H1 (cell line): ENCODE measurements at regions not wholly inside any gene's neighbourhood (a gene's known extent, or its start where the extent isn't known, plus 50 kb on each side); places are given as distances from the start of the nearest gene placed in this dataset.

Experiments used
- EGR1 ChIP-seq: IDR thresholded peaks from 2 replicates; pipeline ENCODE4 v1.6.1; 2011; ENCODE audit warnings: low read depth, low read length, borderline replicate concordance
- EP300 ChIP-seq, 2 experiments: IDR thresholded peaks; 1 replicate in 1 of 2; 2 replicates in 1 of 2; pipeline ENCODE4 v1.6.1; 2011 to 2012; ENCODE audit warnings: low read depth in 2 of 2, low read length in 2 of 2, mild to moderate bottlenecking in 2 of 2, borderline replicate concordance in 1 of 2, inconsistent platforms in 1 of 2, moderate library complexity in 1 of 2
- HDAC6 ChIP-seq: IDR thresholded peaks from one replicate; pipeline ENCODE4 v1.7.1; 2012; ENCODE audit warnings: low read depth, mild to moderate bottlenecking, inconsistent platforms, low read length, moderate library complexity
- JUND ChIP-seq: IDR thresholded peaks from 2 replicates; pipeline ENCODE4 v1.6.1; 2011; ENCODE audit warnings: mild to moderate bottlenecking, improper control_type of control experiment, low read length
- MAFK ChIP-seq: IDR thresholded peaks from 2 replicates; pipeline ENCODE4 v1.6.1; 2012; ENCODE audit warnings: low read depth, mild to moderate bottlenecking, improper control_type of control experiment, low read length
- POLR2A ChIP-seq, 2 experiments: IDR thresholded peaks; 1 replicate in 1 of 2; 2 replicates in 1 of 2; pipeline ENCODE4 v1.6.1; 2011; ENCODE audit warnings: low read depth in 2 of 2, low read length in 2 of 2, mild to moderate bottlenecking in 2 of 2; ENCODE audit errors: control extremely low read depth in 1 of 2
- RFX5 ChIP-seq: IDR thresholded peaks from 2 replicates; pipeline ENCODE4 v1.6.1; 2011; ENCODE audit warnings: low read depth, low read length, improper control_type of control experiment, borderline replicate concordance
- RXRA ChIP-seq: IDR thresholded peaks from 2 replicates; pipeline ENCODE4 v1.6.1; 2011; ENCODE audit warnings: low read depth, mild to moderate bottlenecking, low read length, moderate library complexity; ENCODE audit not compliant: insufficient read depth
- SRF ChIP-seq: IDR thresholded peaks from 2 replicates; pipeline ENCODE4 v1.6.1; 2011; ENCODE audit warnings: mild to moderate bottlenecking, low read depth, low read length, moderate library complexity

DNA sequence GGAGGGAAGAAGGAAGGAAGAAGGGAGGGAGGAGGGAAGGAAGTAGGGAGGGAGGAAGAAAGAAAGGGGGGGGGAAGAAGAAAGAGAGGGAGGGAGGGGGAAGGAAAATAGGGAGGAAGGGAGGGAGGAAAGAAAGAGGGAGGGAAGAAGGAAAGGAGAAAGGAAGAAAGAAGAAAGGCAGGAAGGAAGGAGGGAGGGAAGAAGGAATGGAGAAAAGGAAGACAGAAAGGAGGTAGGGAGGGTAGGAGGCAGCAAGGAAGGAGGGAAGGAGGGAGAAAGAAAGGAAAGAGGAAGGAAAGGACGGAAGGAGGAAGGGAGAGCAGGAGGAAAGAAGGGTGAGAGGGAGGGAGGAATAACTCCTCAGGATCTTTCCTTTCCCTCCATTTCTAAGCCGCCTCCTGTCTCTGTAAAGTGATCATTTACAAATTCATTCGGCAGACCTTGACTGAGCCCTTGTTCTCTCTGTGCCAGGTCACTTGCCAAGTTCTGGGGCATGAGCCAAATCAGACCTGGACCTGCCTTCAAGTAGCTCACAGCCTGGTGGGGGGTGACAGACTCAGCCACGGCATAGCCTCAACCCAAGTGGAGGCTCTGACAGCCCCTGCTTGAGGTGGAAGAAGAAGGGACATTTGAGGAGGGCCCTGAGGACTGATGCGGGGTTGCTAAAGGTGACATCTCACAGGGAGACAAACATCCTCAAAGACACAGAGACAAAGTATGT lies 69.0 kb upstream of the HRH2 start (continued):
- no peak for TF ChIP-seq EP300 (IDR thresholded peaks at IDR 0.05; ENCODE audit: borderline replicate concordance in 1 of 2, low read depth in 2 of 2, low read length in 2 of 2)
- TF ChIP-seq MAFK = no peak
- TF ChIP-seq RXRA = no peak
- TF ChIP-seq JUND = no peak
- TF ChIP-seq HDAC6 = no peak
- TF ChIP-seq EGR1 = no peak
- TF ChIP-seq POLR2A (IDR thresholded peaks at IDR 0.05; ENCODE audit: control extremely low read depth in 1 of 2, low read depth in 2 of 2, low read length in 2 of 2) = no peak
- TF ChIP-seq SRF = no peak
- TF ChIP-seq RFX5 = no peak
- TF ChIP-seq, all 59 proteins: peak for 0
